Endothelial cell of umbilical vein (primary cell): ENCODE measurements at regions not wholly inside any gene's neighbourhood (a gene's known extent, or its start where the extent isn't known, plus 50 kb on each side); places are given as distances from the start of the nearest gene placed in this dataset.

ENCODE experiments used
- CTCF ChIP-seq, 2 donors: IDR thresholded peaks; 1 replicate in 1 of 2; 2 replicates in 1 of 2; pipeline ENCODE4 v1.5.1; 2011; ENCODE audit warnings: low read length in 2 of 2, mild to moderate bottlenecking in 2 of 2, moderate library complexity in 2 of 2, control low read depth in 1 of 2, inconsistent platforms in 1 of 2, low read depth in 1 of 2; ENCODE audit not compliant: insufficient read depth in 1 of 2; ENCODE audit errors: extremely low read depth in 1 of 2
- EZH2 ChIP-seq: IDR thresholded peaks from 2 replicates; pipeline ENCODE4 v1.6.1; 2012; ENCODE audit warnings: borderline replicate concordance, low read depth, mild to moderate bottlenecking, moderate library complexity, low read length, inconsistent platforms; ENCODE audit not compliant: severe bottlenecking
- POLR2A ChIP-seq: IDR thresholded peaks from 2 replicates; pipeline ENCODE4 v1.6.1; 2012; ENCODE audit warnings: low read depth, mild to moderate bottlenecking, control low read depth, low read length

- TF ChIP-seq POLR2A = no peak
- no peak for TF ChIP-seq CTCF (IDR thresholded peaks at IDR 0.05; ENCODE audit: extremely low read depth in 1 of 2, insufficient read depth in 1 of 2, low read depth in 1 of 2, low read length in 2 of 2)
- TF ChIP-seq EZH2 = no peak
These were observed 158.3 kb upstream of the FSTL5 start for GRCh38 chr4:162322054-162322453.
